Endothelial cell of hepatic sinusoid (primary cell): ENCODE measurements at regions not wholly inside any gene's neighbourhood (a gene's known extent, or its start where the extent isn't known, plus 50 kb on each side); places are given as distances from the start of the nearest gene placed in this dataset.
"Not testable (repeated sequence)": the region's sequence is repeated elsewhere in the genome, so short reads cannot be mapped to it uniquely, and the experiment has no call there.

Experiments used
- in situ Hi-C: cut with HindIII; loops from 2 replicates; pipeline ENCODE4 v1.10.0; 2017; ENCODE audit warnings: low sequenced_read_pairs

DNA sequence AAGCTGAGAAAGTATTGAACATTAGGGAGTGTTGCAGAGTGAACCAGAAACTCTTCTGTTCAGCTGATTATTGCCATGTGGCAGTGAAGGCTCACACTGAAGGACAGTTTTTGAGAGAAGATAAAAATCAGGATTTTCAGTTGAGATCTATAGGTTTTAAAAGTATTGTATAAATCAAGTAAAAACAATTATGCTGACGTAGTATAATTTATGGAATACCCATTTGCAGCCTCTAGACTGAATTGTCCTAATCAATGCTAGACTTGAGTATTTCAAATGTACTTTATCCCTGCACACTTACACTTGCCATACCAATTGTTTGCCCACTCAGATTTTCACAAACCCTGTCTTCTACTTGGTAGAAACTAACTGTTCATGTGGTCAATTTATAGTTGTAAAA, 245.8 kb downstream of the FRK start:
- in situ Hi-C loops = no loop called here

DNA sequence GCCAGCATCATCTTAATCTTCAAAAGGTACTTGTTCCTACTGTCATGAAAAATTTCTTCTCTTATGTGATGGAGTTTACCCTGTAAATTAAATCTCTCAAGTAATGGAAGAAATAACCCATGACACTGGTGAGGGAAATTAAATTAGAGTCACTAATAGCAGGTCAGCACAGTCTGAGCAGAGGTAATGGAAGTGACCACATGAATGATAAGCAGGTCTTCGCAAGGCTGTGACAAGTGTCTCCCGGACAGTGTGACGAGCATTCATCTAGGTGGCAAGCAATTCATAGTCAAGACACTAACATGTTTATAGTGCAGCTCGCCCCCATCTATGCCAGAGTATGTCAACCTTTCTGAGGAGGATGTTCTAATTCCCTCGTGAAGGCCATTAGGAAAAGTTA, 249.2 kb downstream of the FRK start:
- in situ Hi-C loops = no loop called here

DNA sequence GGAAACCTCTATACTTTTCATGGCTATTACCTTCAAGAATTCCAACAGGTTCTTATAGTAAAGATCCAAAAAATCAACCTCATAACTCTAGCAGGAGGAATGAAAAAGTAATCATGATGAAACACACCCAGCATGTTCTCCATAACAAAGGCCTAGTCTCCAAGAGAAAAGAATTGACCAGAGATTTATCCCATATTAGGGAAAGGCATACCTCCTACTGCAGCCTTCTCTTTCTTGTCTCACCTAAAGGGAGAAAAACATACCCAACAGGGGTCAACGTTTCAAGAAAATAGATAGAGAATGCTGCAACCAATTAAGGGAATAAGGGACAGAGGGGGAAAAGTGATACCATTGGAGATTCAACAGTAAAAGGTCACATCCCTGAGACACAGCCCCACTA, 262.5 kb downstream of the FRK start:
- in situ Hi-C loops = no loop called here

DNA sequence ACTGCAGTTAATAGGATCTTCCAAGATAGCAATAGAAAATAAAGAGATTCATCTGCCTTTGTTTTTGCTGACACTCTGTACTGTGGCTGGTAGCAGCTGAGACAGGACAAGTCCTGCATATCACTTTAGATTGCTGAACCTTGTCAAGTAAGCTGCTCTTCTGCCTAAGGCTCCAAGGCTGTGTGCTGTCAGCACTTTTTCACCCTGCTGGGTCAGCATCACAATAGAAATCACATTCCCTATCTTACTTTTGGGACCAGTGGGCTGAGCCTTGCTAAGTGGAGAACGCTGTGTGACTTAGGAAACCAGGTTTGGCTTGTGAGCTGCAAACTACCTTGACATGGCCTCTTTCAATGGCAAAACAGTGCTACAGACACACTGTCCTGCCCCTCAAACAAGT, 263.9 kb downstream of the FRK start:
- in situ Hi-C loops = no loop called here

DNA sequence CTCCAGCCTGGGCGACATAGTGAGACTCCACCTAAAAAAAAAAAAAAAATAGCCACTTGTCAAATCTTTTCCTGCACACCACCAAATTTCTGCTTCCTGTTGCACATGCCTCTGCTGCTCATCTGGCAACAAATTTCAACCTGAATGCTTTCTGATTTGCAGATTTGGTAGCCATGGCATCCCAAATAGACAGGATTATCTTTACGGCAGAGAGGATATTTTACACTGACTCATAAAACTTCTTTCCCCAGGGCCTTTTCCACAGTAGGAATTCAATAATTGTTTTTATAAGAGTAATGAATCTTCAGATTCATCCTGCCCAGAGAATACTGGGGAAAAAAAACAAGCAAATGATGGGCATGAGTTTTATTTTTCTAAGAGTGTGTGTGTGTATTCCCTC, 264.6 kb downstream of the FRK start:
- in situ Hi-C loops = no loop called here

DNA sequence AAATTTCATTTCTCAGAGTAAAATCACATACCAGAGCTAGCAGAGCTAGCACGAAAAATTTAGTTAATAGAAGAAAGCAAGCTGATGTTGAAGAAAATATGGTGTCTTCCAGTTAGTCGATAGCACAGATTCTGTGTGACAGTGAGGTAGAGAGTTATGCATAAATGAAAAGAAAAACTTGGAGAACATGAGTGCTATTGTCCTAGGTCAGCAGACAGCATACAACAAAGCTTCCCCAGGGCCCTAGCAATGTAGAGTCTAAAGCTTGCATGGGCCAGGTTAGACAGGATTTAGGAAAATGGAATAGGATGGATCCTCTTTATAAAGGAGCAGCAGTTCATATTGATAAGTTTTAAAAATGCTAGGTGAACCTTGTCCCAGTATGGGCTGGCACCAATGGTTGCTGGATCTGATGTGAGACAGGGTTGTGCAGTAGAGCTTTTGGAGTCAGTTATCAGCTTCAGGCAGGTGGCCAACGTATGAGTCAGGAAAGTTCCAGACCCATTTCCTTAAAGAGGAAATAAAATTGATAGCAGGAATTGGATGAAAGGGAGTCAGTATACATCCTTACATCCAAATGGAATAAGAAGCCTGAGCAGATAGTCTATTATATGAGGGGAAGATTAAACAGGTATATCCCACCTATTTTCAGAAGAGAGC, 277.2 kb downstream of the FRK start:
- in situ Hi-C loops = no loop called here

DNA sequence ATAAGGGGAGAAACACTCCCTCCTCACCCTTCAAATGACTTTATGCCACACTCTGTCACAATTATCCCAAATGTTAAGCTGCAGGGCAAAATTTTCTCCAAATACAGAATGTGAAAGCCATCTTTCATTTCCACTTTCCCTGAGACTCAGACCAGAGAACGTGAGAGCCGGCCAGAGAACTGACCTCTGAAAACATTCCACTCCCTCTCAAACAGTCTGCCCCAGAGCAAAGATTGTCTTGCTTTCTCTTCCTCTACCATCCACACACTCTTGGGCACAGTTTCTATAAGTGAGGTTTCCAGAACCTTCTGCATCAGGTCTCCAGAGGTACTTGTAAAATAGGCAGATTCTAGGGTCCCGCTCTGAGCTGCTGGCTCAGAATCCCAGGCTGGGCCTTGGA, 278.1 kb downstream of the FRK start:
- in situ Hi-C loops = no loop called here

DNA sequence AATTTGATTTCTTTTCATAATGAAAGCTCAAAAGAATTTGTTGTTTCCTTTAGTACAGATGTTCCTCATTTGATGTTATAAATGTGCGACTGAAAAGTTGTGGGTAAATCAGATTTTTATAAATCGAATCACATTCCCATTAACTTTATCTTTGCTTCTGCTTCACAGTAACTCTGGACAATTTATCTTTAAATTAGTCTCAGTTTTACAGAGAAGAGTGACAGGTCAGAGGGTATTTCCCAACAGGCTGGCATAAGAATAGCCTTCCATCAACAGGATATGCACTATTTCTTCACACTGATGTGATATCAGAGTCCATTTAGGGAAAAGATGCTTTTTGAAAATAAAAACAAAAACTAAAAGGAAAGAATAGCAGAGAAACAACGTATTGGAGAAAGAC, 286.9 kb downstream of the FRK start:
- in situ Hi-C loops = no loop called here

DNA sequence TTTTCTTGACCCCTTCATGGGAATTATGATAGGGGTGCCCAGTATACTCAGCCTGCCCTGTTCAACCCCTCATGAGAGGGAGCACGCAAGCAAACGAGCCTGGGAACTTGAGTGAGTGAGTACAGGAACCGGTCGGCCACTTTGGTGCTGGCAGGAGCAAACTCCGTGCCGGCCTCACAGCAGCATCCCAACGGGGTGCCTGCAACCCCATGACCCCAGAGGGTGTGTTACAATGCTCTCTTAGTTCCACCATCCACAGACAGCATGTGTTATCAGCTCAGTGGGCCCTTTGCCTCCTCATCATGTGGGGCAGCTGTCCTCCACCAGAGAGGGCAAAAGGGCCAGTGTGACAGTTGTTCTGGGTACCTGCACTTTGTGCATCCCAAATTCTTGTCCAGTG, 289.8 kb downstream of the FRK start:
- in situ Hi-C loops = no loop called here

DNA sequence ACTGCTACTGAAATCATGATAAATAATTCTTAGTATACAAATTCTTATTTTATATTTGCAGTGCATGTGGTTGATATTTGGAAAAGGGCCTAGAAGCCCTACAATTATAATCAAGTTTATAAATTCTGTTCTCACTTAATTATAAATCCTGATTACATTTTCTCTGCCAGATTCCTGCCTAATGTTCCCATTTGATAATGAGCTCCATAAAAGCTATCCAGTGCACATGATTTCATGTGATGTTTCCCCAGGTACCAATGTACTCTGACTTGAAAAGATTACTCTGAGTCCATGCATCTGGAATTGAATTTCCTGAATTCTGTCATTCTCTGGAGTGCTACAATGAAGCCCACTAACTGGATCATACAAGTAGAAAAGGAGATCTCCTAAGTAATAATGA, 292.2 kb downstream of the FRK start:
- in situ Hi-C loops = no loop called here

DNA sequence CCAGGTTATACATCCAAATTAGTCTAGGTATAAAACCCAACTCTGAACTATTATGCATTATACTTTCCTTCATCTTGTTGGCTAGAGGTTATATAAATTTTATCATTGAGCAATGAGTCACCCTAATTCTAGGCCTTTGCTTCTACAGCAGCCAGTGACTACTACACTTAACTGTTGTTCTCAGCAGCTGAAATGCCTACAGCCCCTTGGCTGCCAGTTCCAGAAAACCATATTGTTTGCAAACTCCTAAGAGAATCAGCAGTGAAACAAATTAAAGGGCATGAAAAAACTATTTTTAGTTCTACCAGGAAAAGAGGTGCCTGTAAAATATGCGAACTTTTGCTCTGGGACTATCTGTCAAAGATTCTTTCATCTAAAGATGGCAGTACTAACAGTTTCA, 292.8 kb downstream of the FRK start:
- in situ Hi-C loops = no loop called here

DNA sequence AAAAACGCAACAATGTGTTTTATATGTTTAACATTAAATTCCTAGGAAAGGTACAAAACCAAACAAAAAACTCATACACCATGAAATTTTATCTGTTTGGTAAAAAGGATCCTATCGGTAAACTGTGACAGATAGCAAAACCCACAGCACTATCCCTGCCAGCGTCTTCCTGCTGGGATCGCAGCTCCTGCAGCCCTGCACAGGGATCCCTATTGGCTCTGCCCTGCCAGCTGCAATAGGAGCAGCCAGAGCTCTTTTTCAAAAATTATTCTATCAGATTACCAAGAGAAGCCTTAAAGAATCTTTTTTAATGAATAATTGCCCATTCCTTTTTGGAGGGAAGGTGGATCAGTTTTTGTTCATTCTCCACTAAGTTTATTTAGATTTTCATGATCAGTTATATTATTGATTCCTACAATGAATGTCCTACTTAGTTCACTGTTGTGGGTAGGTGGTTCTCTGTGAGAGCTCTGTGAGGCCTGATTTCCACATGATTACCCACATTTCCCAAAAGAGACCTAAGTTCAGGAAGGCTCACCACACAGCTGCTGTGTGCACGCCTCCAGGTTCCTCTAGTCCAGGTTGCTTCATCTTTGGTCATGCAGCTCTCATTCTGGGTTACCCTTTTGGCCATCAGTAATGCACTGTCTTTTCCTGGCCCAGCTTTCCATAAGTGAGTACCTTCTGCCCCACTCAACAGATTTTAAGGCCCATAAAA, 293.8 kb downstream of the FRK start:
- in situ Hi-C loops = no loop called here

DNA sequence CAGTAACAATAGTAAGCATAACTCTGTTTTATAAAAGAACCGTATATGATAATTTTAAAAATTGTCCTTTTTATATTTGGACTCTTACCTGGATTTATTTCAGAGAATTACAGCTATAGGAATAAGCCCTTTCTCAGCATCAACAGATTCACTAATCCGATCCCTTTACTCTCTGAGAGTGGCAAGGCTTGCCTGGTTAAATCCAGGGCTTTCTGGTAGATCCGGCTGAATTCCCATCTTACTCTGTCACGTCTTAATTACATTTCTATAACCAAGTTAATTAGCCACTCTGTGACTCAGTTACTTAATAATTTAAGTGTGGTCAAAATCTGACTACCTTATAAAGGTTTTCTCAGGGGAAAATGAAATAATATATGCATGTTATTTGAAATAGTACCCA, 294.7 kb downstream of the FRK start:
- in situ Hi-C loops = no loop called here

DNA sequence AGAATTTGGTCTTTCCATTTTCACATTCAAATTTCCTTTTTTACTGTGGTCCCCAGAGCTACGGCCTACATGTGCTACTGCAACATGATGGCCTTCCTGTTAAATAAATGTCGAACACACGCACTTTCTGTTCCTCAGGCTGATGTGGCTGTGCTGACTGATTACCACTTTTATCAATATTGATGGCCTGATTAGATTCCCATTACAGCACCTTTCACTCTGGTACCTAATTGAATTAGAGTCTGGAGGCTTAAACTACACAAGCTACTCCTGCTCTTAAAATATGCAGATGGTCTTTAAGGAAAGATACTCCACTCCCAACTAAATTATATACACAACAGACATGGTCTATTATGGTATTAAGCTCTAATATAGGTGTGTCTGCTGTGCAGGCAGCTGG, 301.6 kb downstream of the FRK start:
- in situ Hi-C loops = no loop called here

DNA sequence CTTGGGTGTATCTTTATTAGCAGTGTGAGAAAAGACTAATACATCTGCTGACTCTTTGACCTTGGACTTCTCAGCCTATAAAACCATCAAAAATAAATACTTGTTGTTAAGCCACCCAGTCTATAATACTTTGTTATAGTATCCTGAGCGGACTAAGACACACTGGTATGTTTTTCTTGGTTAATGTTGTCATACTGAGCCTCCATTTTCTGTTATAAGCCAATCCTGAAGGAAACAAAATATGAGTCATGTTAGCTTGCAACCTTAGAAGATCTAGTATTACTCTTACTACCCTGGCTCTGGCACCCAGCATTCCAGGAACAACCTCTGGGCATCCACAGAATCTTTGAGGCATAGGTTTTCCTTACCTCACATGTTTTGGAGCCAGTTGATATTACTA, 307.2 kb downstream of the FRK start:
- in situ Hi-C loops = no loop called here

DNA sequence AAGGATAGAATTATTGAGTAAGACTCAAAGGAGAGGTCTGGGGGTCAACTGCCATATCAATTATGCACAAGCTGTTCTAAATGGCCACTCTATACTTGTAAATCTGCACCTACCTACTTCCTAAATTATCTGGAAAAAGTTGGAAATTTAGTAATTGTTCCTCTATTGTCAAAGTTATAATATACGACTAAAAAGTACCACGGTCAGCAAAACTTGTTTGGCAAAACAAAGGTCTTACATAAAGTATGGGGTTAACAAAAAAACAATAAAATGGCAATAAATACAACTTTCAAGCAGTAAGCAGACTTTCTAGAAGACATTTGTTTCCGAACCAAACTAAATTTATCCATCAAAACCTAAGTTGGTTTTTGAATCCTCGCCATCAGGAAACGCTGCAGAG, 309.7 kb downstream of the FRK start:
- in situ Hi-C loops = no loop called here

DNA sequence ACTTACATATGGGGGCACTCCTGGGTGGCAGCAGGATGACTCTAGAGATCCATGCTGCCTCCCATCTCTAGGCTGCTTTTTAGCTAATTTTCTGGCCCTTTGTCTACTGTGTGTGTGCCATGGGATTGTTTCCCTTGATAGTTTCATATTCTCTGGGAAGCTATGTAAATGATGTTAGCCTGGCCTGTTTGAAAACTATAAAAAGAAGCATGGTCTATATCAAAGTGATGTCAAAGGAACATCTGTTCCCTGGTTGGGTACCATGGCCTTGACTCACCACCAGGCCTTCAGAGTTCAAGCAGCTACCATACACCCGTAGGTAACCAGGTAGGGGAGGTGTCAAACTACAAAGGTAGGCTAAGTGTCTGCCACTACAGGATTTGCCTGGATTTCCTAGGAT, 310.4 kb downstream of the FRK start:
- in situ Hi-C loops = no loop called here

DNA sequence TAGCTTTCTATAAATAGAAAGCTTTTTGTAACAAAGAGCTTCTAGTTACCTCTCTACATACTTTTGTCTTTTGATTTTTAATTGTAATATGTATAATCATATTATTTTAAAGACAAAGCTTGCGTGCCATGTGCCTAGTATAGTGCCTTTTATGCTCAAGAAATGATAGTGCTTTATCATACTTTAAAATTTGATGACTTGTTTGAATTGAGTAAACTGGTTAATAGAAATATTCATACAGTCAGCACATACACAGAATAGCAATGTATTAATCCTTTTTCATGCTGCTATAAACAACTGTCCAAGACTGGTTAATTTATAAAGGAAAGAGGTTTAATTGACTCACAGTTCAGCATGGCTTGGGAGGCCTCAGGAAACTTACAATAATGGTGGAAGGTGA, 313.0 kb downstream of the FRK start:
- in situ Hi-C loops = no loop called here

DNA sequence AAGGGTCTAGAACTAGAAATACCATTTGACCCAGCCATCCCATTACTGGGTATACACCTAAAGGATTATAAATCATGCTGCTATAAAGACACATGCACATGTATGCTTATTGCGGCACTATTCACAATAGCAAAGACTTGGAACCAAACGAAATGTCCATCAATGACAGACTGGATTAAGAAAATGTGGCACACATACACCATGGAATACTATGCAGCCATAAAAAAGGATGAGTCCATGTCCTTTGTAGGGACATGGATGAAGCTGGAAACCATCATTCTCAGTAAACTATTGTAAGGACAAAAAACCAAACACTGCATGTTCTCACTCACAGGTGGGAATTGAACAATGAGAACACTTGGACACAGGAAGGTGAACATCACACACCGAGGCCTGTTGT, 314.1 kb downstream of the FRK start:
- in situ Hi-C loops = not testable (repeated sequence)

DNA sequence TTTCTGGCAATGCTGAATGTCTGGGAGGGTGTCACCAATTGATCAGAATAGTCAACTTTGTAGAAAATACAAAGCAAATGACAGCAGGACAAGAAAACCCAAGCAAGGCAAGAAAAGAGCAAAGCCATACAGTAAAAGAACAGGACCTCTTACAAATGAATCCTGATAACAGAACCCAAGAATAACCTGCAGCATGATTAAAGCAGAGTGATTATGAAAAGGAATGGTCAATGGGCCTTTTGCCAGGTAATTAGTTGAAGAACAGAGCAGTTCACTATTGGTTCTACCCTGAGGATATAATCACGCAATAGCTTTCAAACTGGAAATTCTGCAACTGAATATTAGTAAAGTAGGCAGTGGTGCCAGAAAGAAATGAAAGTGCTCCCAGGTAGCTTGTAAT, 319.8 kb downstream of the FRK start:
- in situ Hi-C loops = no loop called here

DNA sequence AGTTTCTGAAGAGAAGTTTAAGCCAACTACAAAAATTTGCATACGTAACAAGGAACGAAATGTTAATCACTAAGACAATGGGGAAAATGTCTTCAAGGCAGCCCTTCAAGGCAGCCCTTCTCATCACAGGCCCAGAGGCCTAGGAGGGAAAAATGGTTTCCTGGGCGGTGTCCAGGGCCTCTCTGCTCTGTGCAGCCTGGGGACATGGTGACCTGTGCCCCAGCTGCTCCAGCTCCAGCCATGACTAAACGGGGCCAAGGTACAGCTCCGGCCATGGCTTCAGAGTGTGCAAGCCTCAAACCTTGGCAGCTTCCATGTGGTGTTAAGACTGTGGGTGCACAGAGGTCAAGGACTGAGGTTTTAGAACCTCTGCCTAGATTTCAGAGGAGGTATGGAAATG, 325.1 kb downstream of the FRK start:
- in situ Hi-C loops = no loop called here

DNA sequence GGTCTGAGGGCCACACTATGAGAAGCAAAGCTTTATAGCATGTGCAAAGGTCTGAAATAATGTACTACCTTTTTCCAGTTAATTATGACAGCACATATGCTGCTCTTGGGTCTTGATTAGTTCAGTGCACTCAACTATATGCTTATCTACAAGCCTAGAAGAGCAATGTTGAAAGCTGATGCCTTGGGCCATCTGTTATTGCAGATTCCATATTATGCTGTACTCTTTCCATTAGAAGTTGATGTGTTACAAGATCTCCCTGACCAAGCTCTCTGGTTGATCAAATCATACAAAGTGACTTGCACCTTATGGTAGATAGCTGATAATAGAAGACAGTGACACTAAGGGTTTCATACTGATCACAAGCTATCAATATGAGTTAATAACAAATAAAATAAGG, 327.3 kb downstream of the FRK start:
- in situ Hi-C loops = no loop called here

DNA sequence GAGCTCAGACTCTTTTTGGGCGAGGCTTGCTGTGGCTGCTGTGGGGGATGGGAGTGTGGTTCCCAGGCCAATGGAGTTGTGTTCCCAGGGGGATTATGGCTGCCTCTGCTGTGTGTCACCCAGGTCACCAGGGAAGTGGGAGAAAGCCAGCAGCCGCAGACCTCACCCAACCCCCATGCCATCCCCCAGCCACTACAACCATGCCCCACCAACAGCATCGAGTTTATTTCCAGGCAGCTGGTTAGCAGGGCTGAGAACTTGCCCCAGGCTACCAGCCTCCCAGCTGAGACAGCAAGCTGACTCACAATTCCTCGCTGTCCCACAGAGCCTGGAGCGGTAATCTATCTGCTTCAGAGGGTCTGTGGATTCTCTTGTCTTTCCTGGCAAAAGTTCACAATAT, 331.7 kb downstream of the FRK start:
- in situ Hi-C loops = no loop called here
